IMR-90 (cell line): ENCODE measurements at regions not wholly inside any gene's neighbourhood (a gene's known extent, or its start where the extent isn't known, plus 50 kb on each side); places are given as distances from the start of the nearest gene placed in this dataset.

Experiments
- ATAC-seq: fragments of 200-7000 bp; cut with Tn5 transposase; 2 replicates; pipeline ENCODE4 v1.9.1; 2020; ENCODE audit warnings: low read depth, mild to moderate bottlenecking, moderate library complexity
- BruUV-seq: library from RNA; stranded (reverse); fragments of 400-500 nt; replicated peaks from 2 replicates; lab custom pipeline; 2021; lab: Mats Ljungman, UMichigan
- CTCF ChIA-PET: fragments of 300-600 bp; formaldehyde crosslinking; extraction: SDS; loops from one replicate; lab custom pipeline; 2021; ENCODE audit warnings: antibody characterized with exemption; lab: Yijun Ruan, JAX
- POLR2A ChIA-PET: fragments of 300-600 bp; sonication (Branson Sonifier 250); formaldehyde crosslinking; loops from one replicate; lab custom pipeline; 2022; ENCODE audit warnings: antibody characterized with exemption; ENCODE audit not compliant: unreplicated experiment; lab: Charles Lee
- DNase-seq: peaks from one replicate; pipeline ENCODE4 v3.0.0; 2013
- H2AFZ ChIP-seq: replicated peaks from 2 replicates; pipeline ENCODE3; 2013; ENCODE audit warnings: low read length, mild to moderate bottlenecking; ENCODE audit not compliant: poor library complexity
- H2AK5ac ChIP-seq: 2 replicates; pipeline ENCODE4 v1.6.1; 2013; ENCODE audit warnings: low read depth, low read length, inconsistent platforms
- H2AK9ac ChIP-seq: replicated peaks from 2 replicates; pipeline ENCODE3; 2013; ENCODE audit warnings: mild to moderate bottlenecking, low read depth, low read length, moderate library complexity; ENCODE audit not compliant: poor library complexity
- H2BK120ac ChIP-seq: 2 replicates; pipeline ENCODE4 v1.6.1; 2013; ENCODE audit warnings: low read depth, low read length, inconsistent platforms
- H2BK15ac ChIP-seq: 3 replicates; pipeline ENCODE4 v1.6.1; 2013; ENCODE audit warnings: low read depth, low read length, inconsistent platforms
- H2BK20ac ChIP-seq: 2 replicates; pipeline ENCODE4 v1.6.1; 2013; ENCODE audit warnings: low read depth, mild to moderate bottlenecking, inconsistent platforms, low read length, moderate library complexity
- H2BK5ac ChIP-seq: 2 replicates; pipeline ENCODE4 v1.6.1; 2013; ENCODE audit warnings: mild to moderate bottlenecking, low read depth, low read length, inconsistent platforms; ENCODE audit not compliant: poor library complexity, severe bottlenecking
- H3K14ac ChIP-seq: replicated peaks from 2 replicates; pipeline ENCODE4 v1.6.1; 2013; ENCODE audit warnings: low read depth, low read length, inconsistent platforms
- H3K18ac ChIP-seq: 2 replicates; pipeline ENCODE4 v1.6.1; 2013; ENCODE audit warnings: low read depth, low read length, control low read depth
- H3K23ac ChIP-seq: 2 replicates; pipeline ENCODE4 v1.6.1; 2013; ENCODE audit warnings: low read depth, low read length, inconsistent platforms
- H3K27ac ChIP-seq: 2 replicates; pipeline ENCODE4 v1.5.1; 2013; ENCODE audit warnings: mild to moderate bottlenecking, control low read depth, low read length; ENCODE audit not compliant: insufficient read depth
- H3K27me3 ChIP-seq: 2 replicates; pipeline ENCODE4 v1.6.1; 2013; ENCODE audit warnings: low read length; ENCODE audit not compliant: control insufficient read depth, insufficient read depth
- H3K36me3 ChIP-seq: 2 replicates; pipeline ENCODE4 v1.6.1; 2013; ENCODE audit warnings: low read length, mixed read lengths; ENCODE audit not compliant: control insufficient read depth, insufficient read depth
- H3K4ac ChIP-seq: 2 replicates; pipeline ENCODE4 v1.6.1; 2013; ENCODE audit warnings: low read depth, low read length, inconsistent platforms
- H3K4me1 ChIP-seq: 2 replicates; pipeline ENCODE4 v1.6.1; 2013; ENCODE audit warnings: low read length, mixed read lengths; ENCODE audit not compliant: control insufficient read depth, insufficient read depth
- H3K4me2 ChIP-seq: 2 replicates; pipeline ENCODE4 v1.6.1; 2013; ENCODE audit warnings: low read depth, mild to moderate bottlenecking, control low read depth, low read length, moderate library complexity
- H3K4me3 ChIP-seq: 2 replicates; pipeline ENCODE4 v1.5.1; 2013; ENCODE audit warnings: low read depth, mild to moderate bottlenecking, control low read depth, low read length, moderate library complexity; ENCODE audit not compliant: insufficient read depth
- H3K56ac ChIP-seq: 2 replicates; pipeline ENCODE4 v1.6.1; 2013; ENCODE audit warnings: low read length, inconsistent platforms; ENCODE audit not compliant: insufficient read depth; ENCODE audit errors: extremely low read depth
- H3K79me1 ChIP-seq, 2 experiments: 2 replicates each; pipeline ENCODE4 v1.6.1; 2013; ENCODE audit warnings: low read length in 2 of 2, inconsistent platforms in 1 of 2, low read depth in 1 of 2
- H3K9ac ChIP-seq: 2 replicates; pipeline ENCODE4 v1.6.1; 2013; ENCODE audit warnings: low read depth, low read length, control low read depth
- H3K9me1 ChIP-seq: 2 replicates; pipeline ENCODE4 v1.6.1; 2013; ENCODE audit warnings: low read length, inconsistent platforms; ENCODE audit not compliant: insufficient read depth
- H3K9me3 ChIP-seq: 2 replicates; pipeline ENCODE4 v1.6.1; 2013; ENCODE audit warnings: low read length; ENCODE audit not compliant: control insufficient read depth, insufficient read depth
- H4K20me1 ChIP-seq: 2 replicates; pipeline ENCODE4 v1.6.1; 2013; ENCODE audit warnings: low read length, inconsistent platforms; ENCODE audit not compliant: insufficient read depth
- H4K5ac ChIP-seq: 2 replicates; pipeline ENCODE4 v1.6.1; 2013; ENCODE audit warnings: mild to moderate bottlenecking, low read depth, low read length, control low read depth
- H4K8ac ChIP-seq, 2 experiments: 2 replicates each; pipeline ENCODE4 v1.6.1; 2013; ENCODE audit warnings: low read depth in 2 of 2, low read length in 2 of 2, control low read depth in 1 of 2, inconsistent platforms in 1 of 2
- H4K91ac ChIP-seq: 2 replicates; pipeline ENCODE4 v1.6.1; 2013; ENCODE audit warnings: low read depth, low read length, inconsistent platforms; ENCODE audit not compliant: insufficient read depth
- BHLHE40 ChIP-seq: fragments of 150-350 bp; IDR thresholded peaks from 2 replicates; pipeline ENCODE4 v1.6.1; 2016; ENCODE audit warnings: mild to moderate bottlenecking, low read depth, low read length
- CEBPB ChIP-seq: IDR thresholded peaks from 2 replicates; pipeline ENCODE4 v1.6.1; 2012; ENCODE audit warnings: low read depth, low read length, improper control_type of control experiment
- CHD1 ChIP-seq: IDR thresholded peaks from 2 replicates; pipeline ENCODE4 v1.6.1; 2012; ENCODE audit warnings: low read depth, low read length, improper control_type of control experiment
- ELK1 ChIP-seq: fragments of 150-350 bp; IDR thresholded peaks from 2 replicates; pipeline ENCODE4 v1.6.1; 2016; ENCODE audit warnings: low read depth, mild to moderate bottlenecking, low read length, moderate library complexity, borderline replicate concordance
- FOS ChIP-seq: fragments of 150-350 bp; IDR thresholded peaks from 2 replicates; pipeline ENCODE4 v1.6.1; 2016; ENCODE audit warnings: low read depth, low read length
- MAFK ChIP-seq: IDR thresholded peaks from 2 replicates; pipeline ENCODE4 v1.6.1; 2012; ENCODE audit warnings: low read depth, low read length, improper control_type of control experiment
- MAZ ChIP-seq: IDR thresholded peaks from 2 replicates; pipeline ENCODE4 v1.6.1; 2012; ENCODE audit warnings: low read depth, mild to moderate bottlenecking, low read length, improper control_type of control experiment, moderate library complexity, borderline replicate concordance
- MXI1 ChIP-seq: IDR thresholded peaks from 2 replicates; pipeline ENCODE4 v1.6.1; 2012; ENCODE audit warnings: low read depth, mild to moderate bottlenecking, low read length, moderate library complexity, borderline replicate concordance
- NFE2L2 ChIP-seq: fragments of 150-350 bp; IDR thresholded peaks from 2 replicates; pipeline ENCODE4 v1.6.1; 2016; ENCODE audit warnings: low read depth, mild to moderate bottlenecking, low read length
- POLR2A ChIP-seq: IDR thresholded peaks from 2 replicates; pipeline ENCODE4 v1.6.1; 2012; ENCODE audit warnings: mild to moderate bottlenecking, low read depth, low read length
- RAD21 ChIP-seq: IDR thresholded peaks from 2 replicates; pipeline ENCODE4 v1.6.1; 2012; ENCODE audit warnings: low read length, improper control_type of control experiment
- RFX5 ChIP-seq: IDR thresholded peaks from 2 replicates; pipeline ENCODE4 v1.8.0; 2012; ENCODE audit warnings: low read depth, mild to moderate bottlenecking, low read length, moderate library complexity
- SMC3 ChIP-seq: fragments of 150-350 bp; IDR thresholded peaks from 2 replicates; pipeline ENCODE4 v1.6.1; 2016; ENCODE audit warnings: low read depth, mild to moderate bottlenecking, antibody characterized with exemption, low read length, moderate library complexity
- WGBS, 2 experiments: methylation state at CpG; one replicate each; pipeline versions ENCODE4 v1.1.5 to v1.1.7; 2013; ENCODE audit warnings: missing lambda C conversion rate in 2 of 2; ENCODE audit not compliant: insufficient read length in 1 of 2; ENCODE audit errors: extremely low coverage in 2 of 2; 5-methylcytosine and 5-hydroxymethylcytosine counted together
- dilution Hi-C: fragments of 300-500 bp; cut with HindIII; formaldehyde crosslinking; loops from one replicate; pipeline ENCODE4 v1.14.3; 2018; ENCODE audit warnings: low sequenced_read_pairs; ENCODE audit not compliant: unreplicated experiment
- in situ Hi-C: fragments of 300-500 bp; cut with MboI; formaldehyde crosslinking; loops from 3 replicates; pipeline ENCODE4 v1.14.3; 2019; ENCODE audit warnings: low sequenced_read_pairs, inconsistent platforms, mixed read lengths
- intact Hi-C: fragments of 100-400 bp; cut with micrococcal nuclease; formaldehyde crosslinking; loops from 2 replicates; pipeline ENCODE4 v1.10.0; 2022
- TF ChIP-seq, protein P1 (sequence below): conservative IDR thresholded peaks from 2 replicates; pipeline ENCODE4 v1.5.1; 2012; ENCODE audit warnings: mild to moderate bottlenecking, low read depth, low read length, improper control_type of control experiment
- TF ChIP-seq, protein P2 (sequence below): fragments of 150-350 bp; IDR thresholded peaks from 2 replicates; pipeline ENCODE4 v1.6.1; 2017; ENCODE audit warnings: mild to moderate bottlenecking, antibody characterized with exemption, low read length, low read depth

DNA sequence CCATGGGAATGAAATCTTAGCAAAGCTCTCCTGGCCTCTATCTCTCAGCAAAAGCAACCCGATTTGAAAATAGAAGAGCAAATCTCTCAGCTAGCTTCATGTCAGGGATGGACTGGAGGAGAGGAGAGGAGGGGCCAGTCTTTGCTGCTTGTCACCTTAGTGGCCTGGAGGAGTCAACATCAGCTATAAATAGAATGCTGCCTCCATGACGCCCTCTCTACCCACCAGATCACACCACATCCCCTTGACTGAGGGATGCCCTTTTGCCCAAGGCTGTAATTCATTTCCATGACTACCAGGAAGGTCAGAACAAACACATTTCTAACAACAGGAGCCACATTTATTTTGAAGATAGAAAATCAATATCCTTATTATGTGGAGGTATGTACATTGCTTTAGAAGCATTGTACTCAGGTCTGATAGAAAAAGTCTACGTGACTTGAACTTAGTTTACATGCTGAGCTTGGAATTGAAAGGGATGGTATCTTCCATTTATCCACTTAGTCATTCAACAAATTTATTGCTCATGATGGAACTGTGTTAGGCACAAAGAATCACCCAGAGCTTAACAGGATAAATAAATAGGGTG is 92.4 kb upstream of the LIFR start:
- Histone ChIP-seq H4K91ac (no peak overlapping the region), H3K4ac (no peak overlapping the region), H3K27me3 (peaks cover 8% of the 10 kb centered on the region), H3K4me1 (peaks cover 2% of the 10 kb centered on the region; the same call in 1 of the 2 replicates), H2AK9ac (no peak overlapping the region), H4K8ac (no peak overlapping the region), H4K20me1 (no peaks in the 10 kb centered on the region), H2BK120ac (no peak overlapping the region), H2BK15ac (no peak overlapping the region), H3K9me3 (no peaks in the 10 kb centered on the region), H3K56ac (no peak overlapping the region), H3K79me1 (no peaks in the 10 kb centered on the region), H4K5ac (no peak overlapping the region), H3K4me2 (no peak overlapping the region), H3K9ac (no peak overlapping the region), H2BK5ac (no peak overlapping the region), H2BK20ac (no peak overlapping the region), H2AFZ (no peak overlapping the region), H3K4me3 (no peak overlapping the region), H3K23ac (no peak overlapping the region), H3K18ac (no peak overlapping the region), H3K27ac (no peak overlapping the region), H3K36me3 (no peaks in the 10 kb centered on the region), H2AK5ac (no peak overlapping the region), H3K9me1 (no peaks in the 10 kb centered on the region), H3K14ac (no peak overlapping the region)
- CTCF ChIA-PET = no interaction called here
- no peak for ATAC-seq
- intact Hi-C loops = no loop called here
- in situ Hi-C loops = no loop called here
- DNase-seq = no peak
- no CpG with 5 or more reads among the region's 3 CpGs for WGBS, 2 experiments
- BruUV-seq = no TSS peak
- dilution Hi-C loops = no loop called here
- POLR2A ChIA-PET = no interaction called here
- TF ChIP-seq RAD21 = no peak
- TF ChIP-seq CHD1 = no peak
- TF ChIP-seq MAFK = no peak
- TF ChIP-seq ELK1 = no peak
- no peak for TF ChIP-seq MAZ
- no peak for TF ChIP-seq CEBPB
- no peak for TF ChIP-seq SMC3
- no peak for TF ChIP-seq RFX5
- TF ChIP-seq, protein P1, sequence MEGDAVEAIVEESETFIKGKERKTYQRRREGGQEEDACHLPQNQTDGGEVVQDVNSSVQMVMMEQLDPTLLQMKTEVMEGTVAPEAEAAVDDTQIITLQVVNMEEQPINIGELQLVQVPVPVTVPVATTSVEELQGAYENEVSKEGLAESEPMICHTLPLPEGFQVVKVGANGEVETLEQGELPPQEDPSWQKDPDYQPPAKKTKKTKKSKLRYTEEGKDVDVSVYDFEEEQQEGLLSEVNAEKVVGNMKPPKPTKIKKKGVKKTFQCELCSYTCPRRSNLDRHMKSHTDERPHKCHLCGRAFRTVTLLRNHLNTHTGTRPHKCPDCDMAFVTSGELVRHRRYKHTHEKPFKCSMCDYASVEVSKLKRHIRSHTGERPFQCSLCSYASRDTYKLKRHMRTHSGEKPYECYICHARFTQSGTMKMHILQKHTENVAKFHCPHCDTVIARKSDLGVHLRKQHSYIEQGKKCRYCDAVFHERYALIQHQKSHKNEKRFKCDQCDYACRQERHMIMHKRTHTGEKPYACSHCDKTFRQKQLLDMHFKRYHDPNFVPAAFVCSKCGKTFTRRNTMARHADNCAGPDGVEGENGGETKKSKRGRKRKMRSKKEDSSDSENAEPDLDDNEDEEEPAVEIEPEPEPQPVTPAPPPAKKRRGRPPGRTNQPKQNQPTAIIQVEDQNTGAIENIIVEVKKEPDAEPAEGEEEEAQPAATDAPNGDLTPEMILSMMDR = no peak
- TF ChIP-seq NFE2L2 = no peak
- no peak for TF ChIP-seq BHLHE40
- TF ChIP-seq, protein P2, sequence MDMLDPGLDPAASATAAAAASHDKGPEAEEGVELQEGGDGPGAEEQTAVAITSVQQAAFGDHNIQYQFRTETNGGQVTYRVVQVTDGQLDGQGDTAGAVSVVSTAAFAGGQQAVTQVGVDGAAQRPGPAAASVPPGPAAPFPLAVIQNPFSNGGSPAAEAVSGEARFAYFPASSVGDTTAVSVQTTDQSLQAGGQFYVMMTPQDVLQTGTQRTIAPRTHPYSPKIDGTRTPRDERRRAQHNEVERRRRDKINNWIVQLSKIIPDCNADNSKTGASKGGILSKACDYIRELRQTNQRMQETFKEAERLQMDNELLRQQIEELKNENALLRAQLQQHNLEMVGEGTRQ = no peak
- TF ChIP-seq FOS = no peak
- TF ChIP-seq POLR2A = no peak
- no peak for TF ChIP-seq MXI1
